ENCODE measurements at regions not wholly inside any gene's neighbourhood (a gene's known extent, or its start where the extent isn't known, plus 50 kb on each side); places are given as distances from the start of the nearest gene placed in this dataset.

DNA sequence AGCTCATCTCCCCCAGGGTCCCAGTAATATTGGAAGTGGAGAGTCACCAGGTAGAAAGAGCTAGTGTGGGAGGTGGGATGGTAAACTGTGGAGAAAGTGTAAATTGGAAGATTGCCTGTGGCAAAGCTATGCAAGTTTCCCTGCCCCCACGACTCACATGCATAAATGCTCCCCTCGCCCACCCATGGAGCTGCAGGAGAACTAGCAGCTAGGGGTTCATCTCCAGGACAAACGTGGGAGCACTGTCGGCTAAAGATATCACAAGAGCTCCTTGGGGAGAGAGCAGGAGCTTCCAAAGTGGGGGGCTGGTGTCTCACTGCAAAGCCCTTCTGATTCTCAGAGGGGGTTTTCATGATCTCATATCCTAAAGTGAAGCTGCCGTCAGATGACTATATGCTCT, 91.4 kb upstream of the PLCL2 start:
- no peak for DNase-seq (ENCODE audit: low read depth, low spot score)
- no peak overlapping the region for H3K4me3 ChIP-seq (replicated peaks in 1 of 2; ENCODE audit: low read depth in 1 of 2, low read length in 2 of 2)
- 0 out of 2 replicates have a peak, but pooled peaks cover 5% of the 10 kb centered on the region for H3K27me3 ChIP-seq (ENCODE audit: insufficient read depth, low read length)
- no TSS peak for BruUV-seq (replicated peaks)
- no peak overlapping the region for H3K27ac ChIP-seq (ENCODE audit: low read depth, low read length)
- ChIA-PET RAD21 (ENCODE audit: low non-redundant PET in 1 of 2, low total read pairs in 2 of 2, uncharacterized antibody in 2 of 2, unreplicated experiment in 2 of 2) (no interaction called here), POLR2A (no interaction called here), CTCF (no interaction called here)
- H3K4me2 ChIP-seq (ENCODE audit: low read length): no peak overlapping the region
- H3K9me3 ChIP-seq (ENCODE audit: control insufficient read depth in 1 of 2, insufficient read depth in 1 of 2, low read depth in 1 of 2, low read length in 2 of 2): no peaks in the 10 kb centered on the region
- no peaks in the 10 kb centered on the region for H4K20me1 ChIP-seq (ENCODE audit: insufficient read depth)
- no peaks in the 10 kb centered on the region for H3K4me1 ChIP-seq (ENCODE audit: control insufficient read depth in 1 of 2, insufficient read depth in 2 of 2, low read length in 2 of 2)
- H3K36me3 ChIP-seq (ENCODE audit: control insufficient read depth in 1 of 2, insufficient read depth in 2 of 2, low read length in 2 of 2): no peaks in the 10 kb centered on the region
- no peak for ATAC-seq
- no peaks in the 10 kb centered on the region for H3K79me2 ChIP-seq (ENCODE audit: insufficient read depth, low read length)
- TF ChIP-seq EGR1 (IDR thresholded peaks at IDR 0.05; ENCODE audit: low read depth) (no peak), EZH2phosphoT487 (IDR thresholded peaks at IDR 0.05; ENCODE audit: borderline replicate concordance) (no peak), ZNF274 (IDR thresholded peaks at IDR 0.05; ENCODE audit: low read depth, low read length) (no peak), FOSL1 (IDR thresholded peaks at IDR 0.05; ENCODE audit: low read depth) (no peak), CBX3 (IDR thresholded peaks at IDR 0.05; ENCODE audit: low read depth) (no peak), SP1 (IDR thresholded peaks at IDR 0.05; ENCODE audit: low read depth) (no peak), SIN3A (IDR thresholded peaks at IDR 0.05; ENCODE audit: low read depth) (no peak), ZBTB33 (IDR thresholded peaks at IDR 0.05; ENCODE audit: extremely low read depth, insufficient replicate concordance, low read length) (no peak), ELF1 (IDR thresholded peaks at IDR 0.05; ENCODE audit: borderline replicate concordance, low read depth) (no peak), ATF3 (IDR thresholded peaks at IDR 0.05) (no peak), SRF (IDR thresholded peaks at IDR 0.05; ENCODE audit: low read depth) (no peak), EZH2 (IDR thresholded peaks at IDR 0.05) (no peak), TCF7L2 (IDR thresholded peaks at IDR 0.05; ENCODE audit: borderline replicate concordance, extremely low read depth, insufficient read depth, insufficient read length) (no peak), MAX (IDR thresholded peaks at IDR 0.05) (no peak), RAD21 (IDR thresholded peaks at IDR 0.05; ENCODE audit: low read depth) (no peak), POLR2AphosphoS5 (IDR thresholded peaks at IDR 0.05; ENCODE audit: low read depth, low read length) (no peak), CEBPB (IDR thresholded peaks at IDR 0.05; ENCODE audit: low read depth) (no peak)
- TF ChIP-seq, protein P1, sequence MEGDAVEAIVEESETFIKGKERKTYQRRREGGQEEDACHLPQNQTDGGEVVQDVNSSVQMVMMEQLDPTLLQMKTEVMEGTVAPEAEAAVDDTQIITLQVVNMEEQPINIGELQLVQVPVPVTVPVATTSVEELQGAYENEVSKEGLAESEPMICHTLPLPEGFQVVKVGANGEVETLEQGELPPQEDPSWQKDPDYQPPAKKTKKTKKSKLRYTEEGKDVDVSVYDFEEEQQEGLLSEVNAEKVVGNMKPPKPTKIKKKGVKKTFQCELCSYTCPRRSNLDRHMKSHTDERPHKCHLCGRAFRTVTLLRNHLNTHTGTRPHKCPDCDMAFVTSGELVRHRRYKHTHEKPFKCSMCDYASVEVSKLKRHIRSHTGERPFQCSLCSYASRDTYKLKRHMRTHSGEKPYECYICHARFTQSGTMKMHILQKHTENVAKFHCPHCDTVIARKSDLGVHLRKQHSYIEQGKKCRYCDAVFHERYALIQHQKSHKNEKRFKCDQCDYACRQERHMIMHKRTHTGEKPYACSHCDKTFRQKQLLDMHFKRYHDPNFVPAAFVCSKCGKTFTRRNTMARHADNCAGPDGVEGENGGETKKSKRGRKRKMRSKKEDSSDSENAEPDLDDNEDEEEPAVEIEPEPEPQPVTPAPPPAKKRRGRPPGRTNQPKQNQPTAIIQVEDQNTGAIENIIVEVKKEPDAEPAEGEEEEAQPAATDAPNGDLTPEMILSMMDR (IDR thresholded peaks at IDR 0.05 in 2 of 3, conservative IDR thresholded peaks at IDR 0.05 in 1 of 3; ENCODE audit: borderline replicate concordance in 1 of 3, insufficient read depth in 1 of 3, low read depth in 2 of 3, low read length in 2 of 3): no peak
- no peaks in the 10 kb centered on the region for H3K9me2 ChIP-seq (ENCODE audit: insufficient read depth)
- intact Hi-C loops (cut with micrococcal nuclease): no loop called here
- no peak overlapping the region for H2AFZ ChIP-seq (ENCODE audit: low read depth, low read length, poor library complexity, severe bottlenecking)
- H3K9ac ChIP-seq (ENCODE audit: low read length): no peak overlapping the region

Data from HCT116 (cell line).